Smooth muscle cell (in vitro differentiated cells): ENCODE measurements at regions not wholly inside any gene's neighbourhood (a gene's known extent, or its start where the extent isn't known, plus 50 kb on each side); places are given as distances from the start of the nearest gene placed in this dataset.

Experiments
- DNase-seq: peaks from one replicate; lab custom pipeline; 2025; ENCODE audit not compliant: unreplicated experiment; lab: John Stamatoyannopoulos, UW
- H2AFZ ChIP-seq: fragments of 200-600 bp; sonication (generic); 2 replicates; pipeline ENCODE4 v1.6.0; 2016; ENCODE audit warnings: antibody characterized with exemption, low read depth, mild to moderate bottlenecking
- H3F3A ChIP-seq: fragments of 200-600 bp; sonication (generic); 2 replicates; pipeline ENCODE4 v1.6.0; 2017; ENCODE audit warnings: antibody characterized with exemption, low read depth
- H3K27ac ChIP-seq: fragments of 200-600 bp; sonication (generic); 2 replicates; pipeline ENCODE4 v1.5.1; 2016; ENCODE audit warnings: low read depth, mild to moderate bottlenecking
- H3K27me3 ChIP-seq: fragments of 200-600 bp; sonication (generic); 2 replicates; pipeline ENCODE4 v1.6.1; 2016; ENCODE audit warnings: low read depth, mild to moderate bottlenecking
- H3K36me3 ChIP-seq: fragments of 200-600 bp; sonication (generic); 2 replicates; pipeline ENCODE4 v1.5.1; 2016; ENCODE audit warnings: low read depth
- H3K4me1 ChIP-seq: fragments of 200-600 bp; sonication (generic); 2 replicates; pipeline ENCODE4 v1.5.1; 2016; ENCODE audit warnings: low read depth
- H3K4me2 ChIP-seq: fragments of 200-600 bp; sonication (generic); 2 replicates; pipeline ENCODE4 v1.6.0; 2016; ENCODE audit warnings: mild to moderate bottlenecking
- H3K4me3 ChIP-seq: fragments of 200-600 bp; sonication (generic); 2 replicates; pipeline ENCODE4 v1.5.1; 2016; ENCODE audit warnings: mild to moderate bottlenecking
- H3K79me2 ChIP-seq: fragments of 200-600 bp; sonication (generic); 2 replicates; pipeline ENCODE4 v1.6.0; 2016; ENCODE audit warnings: low read depth, mild to moderate bottlenecking
- H3K9ac ChIP-seq: fragments of 200-600 bp; sonication (generic); 2 replicates; pipeline ENCODE4 v1.6.0; 2016; ENCODE audit warnings: low read depth
- H3K9me3 ChIP-seq: fragments of 200-600 bp; sonication (generic); replicated peaks from 2 replicates; pipeline ENCODE4 v1.5.1; 2016; ENCODE audit warnings: low read depth
- H4K20me1 ChIP-seq: fragments of 200-600 bp; sonication (generic); 2 replicates; pipeline ENCODE4 v1.6.0; 2016; ENCODE audit warnings: low read depth
- WGBS: methylation state at CpG from one replicate; pipeline ENCODE4 v1.1.7; 2016; ENCODE audit warnings: low lambda C conversion rate; 5-methylcytosine and 5-hydroxymethylcytosine counted together
- TF ChIP-seq, protein P1 (sequence below): fragments of 200-600 bp; sonication (generic); IDR thresholded peaks from 2 replicates; pipeline ENCODE4 v1.5.1; 2017; ENCODE audit warnings: borderline replicate concordance, mild to moderate bottlenecking, antibody characterized with exemption; ENCODE audit not compliant: insufficient read depth, poor library complexity, severe bottlenecking

- peak overlapping the region; percentile 76 for H2AFZ ChIP-seq
- WGBS, result 38% methylated on average over 1 of the region's 1 CpG
- H3K4me3 ChIP-seq, result no peak overlapping the region
- H3K4me2 ChIP-seq, result no peak overlapping the region
- peak overlapping the region; percentile 36 for H3K27ac ChIP-seq
- H3K9me3 ChIP-seq, result no peaks in the 10 kb centered on the region
- no peaks in the 10 kb centered on the region for H3F3A ChIP-seq
- H3K27me3 ChIP-seq, result no peaks in the 10 kb centered on the region
- TF ChIP-seq, protein P1, sequence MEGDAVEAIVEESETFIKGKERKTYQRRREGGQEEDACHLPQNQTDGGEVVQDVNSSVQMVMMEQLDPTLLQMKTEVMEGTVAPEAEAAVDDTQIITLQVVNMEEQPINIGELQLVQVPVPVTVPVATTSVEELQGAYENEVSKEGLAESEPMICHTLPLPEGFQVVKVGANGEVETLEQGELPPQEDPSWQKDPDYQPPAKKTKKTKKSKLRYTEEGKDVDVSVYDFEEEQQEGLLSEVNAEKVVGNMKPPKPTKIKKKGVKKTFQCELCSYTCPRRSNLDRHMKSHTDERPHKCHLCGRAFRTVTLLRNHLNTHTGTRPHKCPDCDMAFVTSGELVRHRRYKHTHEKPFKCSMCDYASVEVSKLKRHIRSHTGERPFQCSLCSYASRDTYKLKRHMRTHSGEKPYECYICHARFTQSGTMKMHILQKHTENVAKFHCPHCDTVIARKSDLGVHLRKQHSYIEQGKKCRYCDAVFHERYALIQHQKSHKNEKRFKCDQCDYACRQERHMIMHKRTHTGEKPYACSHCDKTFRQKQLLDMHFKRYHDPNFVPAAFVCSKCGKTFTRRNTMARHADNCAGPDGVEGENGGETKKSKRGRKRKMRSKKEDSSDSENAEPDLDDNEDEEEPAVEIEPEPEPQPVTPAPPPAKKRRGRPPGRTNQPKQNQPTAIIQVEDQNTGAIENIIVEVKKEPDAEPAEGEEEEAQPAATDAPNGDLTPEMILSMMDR, result no peak
- H3K4me1 ChIP-seq, result no peaks in the 10 kb centered on the region
- H3K36me3 ChIP-seq, result no peaks in the 10 kb centered on the region
- no peak for DNase-seq
- H3K9ac ChIP-seq, result no peak overlapping the region
- H3K79me2 ChIP-seq, result no peaks in the 10 kb centered on the region
- H4K20me1 ChIP-seq, result no peaks in the 10 kb centered on the region
Observed at GRCh38 chr5:23451156-23451555, 56.3 kb upstream of the PRDM9 start.

- WGBS, result 78% methylated on average over 4 of the region's 4 CpGs
- H3K4me2 ChIP-seq, result no peak overlapping the region
- no peaks in the 10 kb centered on the region for H3K9me3 ChIP-seq
Observed at GRCh38 chr5:23450187-23450586, 57.2 kb upstream of the PRDM9 start.

DNA sequence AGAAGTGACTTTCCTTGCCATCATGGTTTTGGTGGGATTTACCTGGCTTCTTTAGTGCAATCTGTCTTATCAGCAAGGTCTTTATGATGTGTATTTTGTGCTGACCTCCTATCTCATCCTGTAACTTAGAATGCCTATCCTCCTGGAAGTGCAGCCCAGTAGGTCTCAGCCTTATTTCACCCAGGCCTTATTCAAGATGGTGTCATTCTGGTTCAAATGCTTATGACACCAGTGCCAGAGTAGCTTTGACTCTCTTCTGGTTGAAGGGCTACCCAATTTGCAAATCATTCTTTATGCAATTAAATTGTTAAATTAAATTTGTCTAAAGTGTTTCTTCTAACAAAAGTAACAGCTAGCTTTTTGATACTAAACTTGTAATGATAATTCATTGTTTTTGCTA lies 58.8 kb upstream of the PRDM9 start:
- Histone ChIP-seq H2AFZ (no peak overlapping the region), H3K4me3 (no peak overlapping the region), H4K20me1 (no peaks in the 10 kb centered on the region), H3K4me2 (no peak overlapping the region), H3K9ac (no peak overlapping the region), H3F3A (no peaks in the 10 kb centered on the region), H3K36me3 (no peaks in the 10 kb centered on the region), H3K4me1 (no peaks in the 10 kb centered on the region), H3K27ac (no peak overlapping the region), H3K79me2 (no peaks in the 10 kb centered on the region), H3K9me3 (no peaks in the 10 kb centered on the region), H3K27me3 (no peaks in the 10 kb centered on the region)
- TF ChIP-seq, protein P1, result no peak
- no peak for DNase-seq

More at GRCh38 chr5:23450187-23450586, 57.2 kb upstream of the PRDM9 start:
- no peaks in the 10 kb centered on the region for H3K27me3 ChIP-seq
- H3K4me1 ChIP-seq, result no peaks in the 10 kb centered on the region
- H3K4me3 ChIP-seq, result no peak overlapping the region
- no peaks in the 10 kb centered on the region for H3F3A ChIP-seq
- H3K36me3 ChIP-seq, result no peaks in the 10 kb centered on the region
- H2AFZ ChIP-seq, result peak overlapping the region; percentile 76
- H4K20me1 ChIP-seq, result no peaks in the 10 kb centered on the region
- no peak overlapping the region for H3K9ac ChIP-seq
- no peak for DNase-seq
- peak overlapping the region; percentile 36 for H3K27ac ChIP-seq
- TF ChIP-seq, protein P1, result no peak
- H3K79me2 ChIP-seq, result no peaks in the 10 kb centered on the region

DNA sequence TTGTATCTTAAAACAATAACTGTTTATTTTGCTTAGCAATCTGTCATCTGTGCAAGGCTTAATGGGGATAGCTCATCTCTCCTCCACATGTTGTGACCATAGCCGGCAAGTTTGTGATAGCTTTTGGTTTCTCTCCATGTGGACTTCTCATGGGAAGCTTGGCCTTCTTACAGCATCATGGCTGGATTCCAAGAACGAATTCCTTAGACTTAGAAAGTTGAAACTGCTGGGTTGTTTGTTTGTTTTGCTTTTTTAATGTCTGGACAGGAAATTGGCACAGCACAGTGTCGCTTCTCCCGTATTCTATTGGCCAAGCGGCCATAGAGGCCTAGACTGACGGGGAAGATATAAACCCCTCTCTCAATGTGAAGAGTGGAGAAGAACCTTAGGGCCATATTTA lies 61.0 kb upstream of the PRDM9 start:
- H3K9ac ChIP-seq, result no peak overlapping the region
- no peaks in the 10 kb centered on the region for H3K36me3 ChIP-seq
- 78% methylated on average over 6 of the region's 6 CpGs for WGBS
- H3K27ac ChIP-seq, result no peak overlapping the region
- no peak overlapping the region for H3K4me2 ChIP-seq
- no peaks in the 10 kb centered on the region for H3K9me3 ChIP-seq
- H4K20me1 ChIP-seq, result no peaks in the 10 kb centered on the region
- TF ChIP-seq, protein P1, result no peak
- H3F3A ChIP-seq, result no peaks in the 10 kb centered on the region
- H3K4me3 ChIP-seq, result no peak overlapping the region
- no peaks in the 10 kb centered on the region for H3K79me2 ChIP-seq
- DNase-seq, result no peak
- no peaks in the 10 kb centered on the region for H3K4me1 ChIP-seq
- H3K27me3 ChIP-seq, result no peaks in the 10 kb centered on the region
- H2AFZ ChIP-seq, result no peak overlapping the region
